Mesothelial cell of epicardium (in vitro differentiated cells): ENCODE measurements at regions not wholly inside any gene's neighbourhood (a gene's known extent, or its start where the extent isn't known, plus 50 kb on each side); places are given as distances from the start of the nearest gene placed in this dataset.

ENCODE experiments used
- DNase-seq, 2 experiments: peaks; one replicate each; pipeline ENCODE4 v3.0.0; 2021; ENCODE audit warnings: low spot score in 2 of 2; ENCODE audit not compliant: unreplicated experiment in 2 of 2
- H3K27ac Mint-ChIP-seq: 2 replicates; pipeline ENCODE4 v1.8.0; 2021; ENCODE audit warnings: mixed read lengths
- H3K27me3 Mint-ChIP-seq: 2 replicates; pipeline ENCODE4 v1.8.0; 2021; ENCODE audit warnings: low read depth, mixed read lengths
- H3K36me3 Mint-ChIP-seq: 2 replicates; pipeline ENCODE4 v1.8.0; 2021; ENCODE audit warnings: mixed read lengths
- H3K4me1 Mint-ChIP-seq: 2 replicates; pipeline ENCODE4 v1.8.0; 2021; ENCODE audit warnings: mixed read lengths
- H3K4me3 Mint-ChIP-seq: 2 replicates; pipeline ENCODE4 v1.8.0; 2021; ENCODE audit warnings: mild to moderate bottlenecking, moderate library complexity, mixed read lengths
- H3K9me3 Mint-ChIP-seq: 2 replicates; pipeline ENCODE4 v1.8.0; 2021; ENCODE audit warnings: mixed read lengths
- TF ChIP-seq, protein P1 (sequence below): fragments of 200-600 bp; sonication (generic); IDR thresholded peaks from one replicate; pipeline ENCODE4 v1.5.0; 2021; ENCODE audit warnings: antibody characterized with exemption; ENCODE audit not compliant: unreplicated experiment

GRCh38 chr1:209143916-209144315 is 439.6 kb upstream of the CAMK1G start:
- DNase-seq: no peak
- TF ChIP-seq, protein P1, sequence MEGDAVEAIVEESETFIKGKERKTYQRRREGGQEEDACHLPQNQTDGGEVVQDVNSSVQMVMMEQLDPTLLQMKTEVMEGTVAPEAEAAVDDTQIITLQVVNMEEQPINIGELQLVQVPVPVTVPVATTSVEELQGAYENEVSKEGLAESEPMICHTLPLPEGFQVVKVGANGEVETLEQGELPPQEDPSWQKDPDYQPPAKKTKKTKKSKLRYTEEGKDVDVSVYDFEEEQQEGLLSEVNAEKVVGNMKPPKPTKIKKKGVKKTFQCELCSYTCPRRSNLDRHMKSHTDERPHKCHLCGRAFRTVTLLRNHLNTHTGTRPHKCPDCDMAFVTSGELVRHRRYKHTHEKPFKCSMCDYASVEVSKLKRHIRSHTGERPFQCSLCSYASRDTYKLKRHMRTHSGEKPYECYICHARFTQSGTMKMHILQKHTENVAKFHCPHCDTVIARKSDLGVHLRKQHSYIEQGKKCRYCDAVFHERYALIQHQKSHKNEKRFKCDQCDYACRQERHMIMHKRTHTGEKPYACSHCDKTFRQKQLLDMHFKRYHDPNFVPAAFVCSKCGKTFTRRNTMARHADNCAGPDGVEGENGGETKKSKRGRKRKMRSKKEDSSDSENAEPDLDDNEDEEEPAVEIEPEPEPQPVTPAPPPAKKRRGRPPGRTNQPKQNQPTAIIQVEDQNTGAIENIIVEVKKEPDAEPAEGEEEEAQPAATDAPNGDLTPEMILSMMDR: no peak
- no peak overlapping the region for H3K4me3 Mint-ChIP-seq
- no peaks in the 10 kb centered on the region for H3K4me1 Mint-ChIP-seq
- peaks cover 45% of the 10 kb centered on the region for H3K27me3 Mint-ChIP-seq
- H3K36me3 Mint-ChIP-seq: no peaks in the 10 kb centered on the region
- no peak overlapping the region for H3K27ac Mint-ChIP-seq
- peaks cover 5% of the 10 kb centered on the region for H3K9me3 Mint-ChIP-seq

GRCh38 chr1:209150114-209150513 is 433.4 kb upstream of the CAMK1G start:
- no peak overlapping the region for H3K4me3 Mint-ChIP-seq
- H3K27ac Mint-ChIP-seq: no peak overlapping the region
- H3K4me1 Mint-ChIP-seq: no peaks in the 10 kb centered on the region
- DNase-seq: peak in 1 of 2 experiments; percentile 63
- TF ChIP-seq, protein P1: no peak
- peaks cover 27% of the 10 kb centered on the region for H3K27me3 Mint-ChIP-seq
- no peaks in the 10 kb centered on the region for H3K9me3 Mint-ChIP-seq
- H3K36me3 Mint-ChIP-seq: no peaks in the 10 kb centered on the region

DNA sequence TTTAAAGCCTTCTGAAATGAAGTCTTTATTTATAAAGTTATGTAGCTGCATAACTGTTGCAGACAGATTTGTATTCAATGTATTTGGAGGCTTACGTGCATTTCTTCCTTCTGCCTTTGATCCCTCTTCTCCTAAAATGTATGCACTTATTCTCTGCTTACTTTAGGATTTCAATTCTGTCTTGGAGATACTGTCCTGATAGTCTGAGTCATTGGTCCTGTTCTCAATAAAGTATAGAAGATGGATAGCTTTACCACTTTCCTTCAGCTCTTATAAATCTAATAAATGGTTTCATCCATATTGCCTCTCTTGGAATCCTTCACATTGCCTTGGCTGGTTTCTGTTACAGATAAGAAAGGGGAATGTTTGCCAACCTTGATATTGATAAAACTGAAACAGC is 430.1 kb upstream of the CAMK1G start:
- DNase-seq: no peak
- H3K4me3 Mint-ChIP-seq: no peak overlapping the region
- no peaks in the 10 kb centered on the region for H3K4me1 Mint-ChIP-seq

DNA sequence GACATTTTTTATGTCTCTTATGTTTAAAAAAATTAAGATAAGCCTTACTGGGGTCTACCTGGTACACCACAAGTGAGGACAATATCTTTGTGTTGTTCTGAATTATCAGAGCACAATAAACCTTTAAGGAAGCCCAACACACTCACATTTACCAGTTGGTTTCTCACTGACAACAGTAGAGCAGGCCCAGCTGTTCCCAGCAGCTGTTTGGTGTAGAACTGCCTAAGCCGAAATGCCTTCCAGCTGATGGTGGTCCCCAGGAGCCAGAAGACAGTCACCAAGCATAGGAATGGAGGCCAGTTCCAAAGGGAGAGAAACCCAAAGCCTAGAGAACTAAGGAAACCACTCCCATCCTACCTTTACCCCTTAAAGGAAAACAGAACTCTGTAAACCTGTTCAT is 428.6 kb upstream of the CAMK1G start:
- Mint-ChIP-seq H3K36me3 (no peaks in the 10 kb centered on the region), H3K9me3 (no peaks in the 10 kb centered on the region), H3K4me1 (peaks cover 4% of the 10 kb centered on the region), H3K27ac (no peak overlapping the region), H3K27me3 (peaks cover 18% of the 10 kb centered on the region), H3K4me3 (no peak overlapping the region)
- TF ChIP-seq, protein P1: no peak
- no peak for DNase-seq

More for the DNA sequence above, 430.1 kb upstream of the CAMK1G start:
- no peaks in the 10 kb centered on the region for H3K36me3 Mint-ChIP-seq
- no peaks in the 10 kb centered on the region for H3K9me3 Mint-ChIP-seq
- TF ChIP-seq, protein P1: no peak
- no peak overlapping the region for H3K27ac Mint-ChIP-seq
- H3K27me3 Mint-ChIP-seq: peaks cover 18% of the 10 kb centered on the region

DNA sequence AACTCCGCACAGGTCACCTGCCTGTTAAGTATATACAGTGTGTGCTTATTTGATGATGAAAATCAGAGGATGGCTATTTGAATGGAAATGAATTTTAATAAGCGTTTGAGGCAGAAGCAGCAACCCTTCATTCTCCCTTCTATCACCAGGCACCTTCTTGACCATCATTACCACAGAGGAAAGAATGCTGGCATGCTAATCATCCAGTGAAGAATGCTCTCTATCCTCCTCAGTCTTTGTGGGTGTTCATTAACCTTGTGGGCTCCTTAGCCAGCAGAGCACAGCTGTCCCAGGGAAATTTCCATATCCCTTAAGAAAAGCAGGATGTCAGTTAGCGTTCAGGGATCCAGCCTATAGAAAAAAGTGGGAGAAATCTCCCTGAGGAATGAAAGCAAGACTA is 428.0 kb upstream of the CAMK1G start:
- Mint-ChIP-seq H3K36me3 (no peaks in the 10 kb centered on the region), H3K27me3 (peaks cover 16% of the 10 kb centered on the region), H3K27ac (no peak overlapping the region), H3K4me1 (peaks cover 10% of the 10 kb centered on the region), H3K4me3 (no peak overlapping the region), H3K9me3 (no peaks in the 10 kb centered on the region)
- TF ChIP-seq, protein P1: no peak
- DNase-seq: no peak

DNA sequence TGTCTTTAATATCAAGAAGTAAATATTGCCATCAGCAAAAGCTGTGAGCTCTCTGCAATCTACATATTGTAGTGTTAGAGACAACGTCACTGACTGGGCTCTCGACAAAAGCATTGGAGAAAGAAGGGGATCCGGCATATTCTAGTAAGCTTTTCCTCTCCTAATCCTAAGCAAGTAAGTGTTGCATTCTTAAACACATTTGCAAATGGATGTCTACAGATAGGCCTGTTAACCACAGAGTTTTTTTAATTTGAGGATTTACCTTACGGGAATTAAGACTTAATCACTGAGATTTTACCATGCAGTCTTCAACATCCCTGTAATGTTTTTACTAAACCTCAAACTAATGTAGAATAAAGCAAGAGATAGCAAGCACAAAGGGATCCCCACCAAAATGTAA is 426.5 kb upstream of the CAMK1G start:
- Mint-ChIP-seq H3K4me3 (no peak overlapping the region), H3K27ac (no peak overlapping the region), H3K36me3 (no peaks in the 10 kb centered on the region), H3K27me3 (peaks cover 9% of the 10 kb centered on the region), H3K4me1 (peaks cover 11% of the 10 kb centered on the region), H3K9me3 (no peaks in the 10 kb centered on the region)
- no peak for DNase-seq
- TF ChIP-seq, protein P1: no peak
